GM23338 (cell line): ENCODE measurements at regions not wholly inside any gene's neighbourhood (a gene's known extent, or its start where the extent isn't known, plus 50 kb on each side); places are given as distances from the start of the nearest gene placed in this dataset.

Experiments
- ATAC-seq: fragments of 200-7000 bp; cut with Tn5 transposase; 3 replicates; pipeline ENCODE4 v1.9.1; 2020
- DNase-seq: peaks from one replicate; pipeline ENCODE4 v3.0.0-alpha.2; 2015; ENCODE audit warnings: low spot score
- H2AFZ ChIP-seq: fragments of 200-600 bp; sonication (generic); 2 replicates; pipeline ENCODE4 v1.8.0; 2016; ENCODE audit warnings: antibody characterized with exemption, mild to moderate bottlenecking, moderate library complexity
- H3F3A ChIP-seq: fragments of 200-600 bp; sonication (generic); replicated peaks from 2 replicates; pipeline ENCODE4 v1.8.0; 2017; ENCODE audit warnings: antibody characterized with exemption, mixed run types, low read depth
- H3K27ac ChIP-seq: fragments of 200-600 bp; sonication (generic); 2 replicates; pipeline ENCODE4 v1.6.1; 2016; ENCODE audit warnings: low read depth
- H3K27me3 ChIP-seq: fragments of 200-600 bp; sonication (generic); 2 replicates; pipeline ENCODE4 v1.8.0; 2016; ENCODE audit warnings: mild to moderate bottlenecking, mixed run types, moderate library complexity; ENCODE audit not compliant: insufficient read depth
- H3K36me3 ChIP-seq: fragments of 200-600 bp; sonication (generic); 2 replicates; pipeline ENCODE4 v1.8.0; 2016; ENCODE audit warnings: mild to moderate bottlenecking; ENCODE audit not compliant: insufficient read depth
- H3K4me1 ChIP-seq: fragments of 200-600 bp; sonication (generic); 2 replicates; pipeline ENCODE4 v1.8.0; 2016; ENCODE audit warnings: mild to moderate bottlenecking, moderate library complexity; ENCODE audit not compliant: insufficient read depth
- H3K4me2 ChIP-seq: fragments of 200-600 bp; sonication (generic); 2 replicates; pipeline ENCODE4 v1.7.1; 2017; ENCODE audit warnings: mixed run types
- H3K4me3 ChIP-seq: fragments of 200-600 bp; sonication (generic); 2 replicates; pipeline ENCODE4 v1.6.1; 2016; ENCODE audit warnings: mixed run types
- H3K79me2 ChIP-seq: fragments of 200-600 bp; sonication (generic); replicated peaks from 2 replicates; pipeline ENCODE4 v1.8.0; 2017; ENCODE audit warnings: mild to moderate bottlenecking; ENCODE audit not compliant: insufficient read depth
- H3K9me2 ChIP-seq: fragments of 200-600 bp; sonication (generic); 2 replicates; pipeline ENCODE4 v1.8.0; 2017; ENCODE audit not compliant: insufficient read depth
- H4K20me1 ChIP-seq: fragments of 200-600 bp; sonication (generic); replicated peaks from 2 replicates; pipeline ENCODE4 v1.8.0; 2017; ENCODE audit warnings: mild to moderate bottlenecking; ENCODE audit not compliant: insufficient read depth
- H3K27ac Mint-ChIP-seq: 2 replicates; pipeline ENCODE4 v1.8.0; 2020; ENCODE audit warnings: inconsistent platforms, mild to moderate bottlenecking, moderate library complexity, mixed read lengths
- H3K27me3 Mint-ChIP-seq: 3 replicates; pipeline ENCODE4 v1.8.0; 2022; ENCODE audit warnings: low read depth, mild to moderate bottlenecking, moderate library complexity, mixed read lengths, inconsistent platforms; ENCODE audit not compliant: insufficient read depth, poor library complexity
- H3K36me3 Mint-ChIP-seq: 3 replicates; pipeline ENCODE4 v1.8.0; 2021; ENCODE audit warnings: low read depth, mild to moderate bottlenecking, inconsistent platforms, moderate library complexity, mixed read lengths
- H3K4me1 Mint-ChIP-seq: 3 replicates; pipeline ENCODE4 v1.8.0; 2020; ENCODE audit warnings: mild to moderate bottlenecking, inconsistent platforms, mixed read lengths
- H3K4me3 Mint-ChIP-seq: 3 replicates; pipeline ENCODE4 v1.8.0; 2021; ENCODE audit warnings: moderate library complexity, mild to moderate bottlenecking, inconsistent platforms, mixed read lengths
- H3K9me3 Mint-ChIP-seq: 3 replicates; pipeline ENCODE4 v1.8.0; 2020; ENCODE audit warnings: moderate library complexity, mild to moderate bottlenecking, inconsistent platforms, mixed read lengths
- CREB1 ChIP-seq: fragments of 250-450 bp; sonication (Bioruptor Pico); IDR thresholded peaks from 2 replicates; pipeline ENCODE4 v1.5.0; 2020; ENCODE audit warnings: low read depth, mild to moderate bottlenecking, moderate library complexity
- EZH2 ChIP-seq: fragments of 200-600 bp; sonication (generic); IDR thresholded peaks from one replicate; pipeline ENCODE4 v1.8.0; 2017; ENCODE audit warnings: antibody characterized with exemption, mild to moderate bottlenecking, low read depth; ENCODE audit not compliant: unreplicated experiment
- JUNB ChIP-seq: IDR thresholded peaks from one replicate; pipeline ENCODE4 v1.6.1; 2016; ENCODE audit warnings: antibody characterized with exemption; ENCODE audit not compliant: unreplicated experiment
- NANOG ChIP-seq: IDR thresholded peaks from 2 replicates; pipeline ENCODE4 v1.6.1; 2016; ENCODE audit warnings: antibody characterized with exemption, borderline replicate concordance
- POLR2AphosphoS5 ChIP-seq: IDR thresholded peaks from 2 replicates; pipeline ENCODE4 v1.6.1; 2016; ENCODE audit warnings: antibody characterized with exemption, low read depth
- STAT1 ChIP-seq: IDR thresholded peaks from one replicate; pipeline ENCODE4 v1.6.1; 2016; ENCODE audit warnings: antibody characterized with exemption; ENCODE audit not compliant: unreplicated experiment
- ZNF114 ChIP-seq: fragments of 250-450 bp; sonication (Bioruptor Pico); IDR thresholded peaks from 2 replicates; pipeline ENCODE4 v1.5.0; 2020; ENCODE audit warnings: mild to moderate bottlenecking, moderate library complexity
- TF ChIP-seq, protein P1 (sequence below): fragments of 250-450 bp; sonication (Bioruptor Pico); IDR thresholded peaks from 2 replicates; pipeline ENCODE4 v1.5.0; 2020; ENCODE audit warnings: mild to moderate bottlenecking, moderate library complexity
- TF ChIP-seq, protein P2 (sequence below): IDR thresholded peaks from one replicate; pipeline ENCODE4 v1.6.1; 2018; ENCODE audit warnings: antibody characterized with exemption; ENCODE audit not compliant: unreplicated experiment
- TF ChIP-seq, protein P3 (sequence below): IDR thresholded peaks from 2 replicates; pipeline ENCODE4 v1.6.1; 2016; ENCODE audit warnings: antibody characterized with exemption

DNA sequence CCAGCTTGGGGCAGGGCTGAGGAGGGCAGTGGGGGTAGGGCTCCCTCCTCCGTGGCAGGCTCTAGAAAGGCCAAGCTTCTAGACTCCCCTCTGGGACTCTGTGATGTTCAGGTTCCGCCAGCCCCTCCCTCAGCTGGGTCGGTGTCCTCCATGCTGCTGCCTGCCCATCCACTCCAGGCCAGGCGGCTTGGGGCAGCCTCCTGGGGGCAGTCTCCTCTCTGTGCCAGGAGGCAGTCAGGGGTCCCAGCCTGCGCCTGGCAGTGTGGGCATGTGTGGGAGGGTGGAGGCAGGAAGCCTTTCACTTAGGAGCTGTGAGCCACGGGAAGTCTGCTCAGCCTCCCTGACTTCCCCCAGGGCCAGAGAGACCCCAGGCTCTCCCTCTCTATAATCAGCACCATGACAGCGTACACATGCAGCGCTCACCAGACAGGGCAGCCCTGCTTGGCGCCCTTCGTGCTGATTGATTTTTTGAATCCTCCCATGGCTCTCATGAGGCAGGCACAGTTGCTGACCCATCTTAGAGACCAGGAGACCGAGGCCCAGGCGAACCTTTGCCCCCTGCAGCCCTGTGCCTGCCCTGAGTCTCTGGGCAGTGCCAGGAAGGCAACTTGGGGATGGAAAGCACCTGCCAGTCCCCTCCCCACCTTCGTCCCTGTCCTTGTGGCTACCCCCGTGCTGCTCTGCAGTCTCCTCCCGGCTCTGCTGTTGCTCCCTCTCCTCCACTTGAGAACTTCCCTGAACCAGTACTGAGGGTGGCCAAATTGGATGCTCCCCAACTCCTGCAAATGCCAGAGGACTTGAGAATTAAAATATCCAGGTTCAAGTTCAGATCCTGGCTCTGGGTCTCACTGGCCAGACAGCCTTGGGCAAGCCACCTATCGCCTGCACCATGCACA, 234.7 kb upstream of the GSE1 start:
- H3K4me3 Mint-ChIP-seq: no peak overlapping the region; the same call in 2 of the 3 replicates
- no peak overlapping the region for H3K4me2 ChIP-seq

More for the DNA sequence above, 234.7 kb upstream of the GSE1 start:
- H3K27ac ChIP-seq: no peak overlapping the region
- H2AFZ ChIP-seq: no peak overlapping the region
- no peaks in the 10 kb centered on the region for H3K4me1 ChIP-seq
- H3K4me3 ChIP-seq: no peak overlapping the region
- Mint-ChIP-seq H3K36me3 (no peaks in the 10 kb centered on the region), H3K9me3 (no peaks in the 10 kb centered on the region), H3K27ac (no peak overlapping the region), H3K27me3 (peaks cover 10% of the 10 kb centered on the region), H3K4me1 (peaks cover 17% of the 10 kb centered on the region)
- peaks cover 6% of the 10 kb centered on the region; the same call in 1 of the 2 replicates for H3F3A ChIP-seq
- ATAC-seq (peak; percentile 15; the same call in 1 of the 3 replicates), DNase-seq (no peak)
- TF ChIP-seq NANOG (no peak), EZH2 (no peak), CREB1 (no peak), STAT1 (no peak), ZNF114 (CRISPR knock-in tag) (no peak), JUNB (no peak), POLR2AphosphoS5 (no peak)
- TF ChIP-seq, protein P1, sequence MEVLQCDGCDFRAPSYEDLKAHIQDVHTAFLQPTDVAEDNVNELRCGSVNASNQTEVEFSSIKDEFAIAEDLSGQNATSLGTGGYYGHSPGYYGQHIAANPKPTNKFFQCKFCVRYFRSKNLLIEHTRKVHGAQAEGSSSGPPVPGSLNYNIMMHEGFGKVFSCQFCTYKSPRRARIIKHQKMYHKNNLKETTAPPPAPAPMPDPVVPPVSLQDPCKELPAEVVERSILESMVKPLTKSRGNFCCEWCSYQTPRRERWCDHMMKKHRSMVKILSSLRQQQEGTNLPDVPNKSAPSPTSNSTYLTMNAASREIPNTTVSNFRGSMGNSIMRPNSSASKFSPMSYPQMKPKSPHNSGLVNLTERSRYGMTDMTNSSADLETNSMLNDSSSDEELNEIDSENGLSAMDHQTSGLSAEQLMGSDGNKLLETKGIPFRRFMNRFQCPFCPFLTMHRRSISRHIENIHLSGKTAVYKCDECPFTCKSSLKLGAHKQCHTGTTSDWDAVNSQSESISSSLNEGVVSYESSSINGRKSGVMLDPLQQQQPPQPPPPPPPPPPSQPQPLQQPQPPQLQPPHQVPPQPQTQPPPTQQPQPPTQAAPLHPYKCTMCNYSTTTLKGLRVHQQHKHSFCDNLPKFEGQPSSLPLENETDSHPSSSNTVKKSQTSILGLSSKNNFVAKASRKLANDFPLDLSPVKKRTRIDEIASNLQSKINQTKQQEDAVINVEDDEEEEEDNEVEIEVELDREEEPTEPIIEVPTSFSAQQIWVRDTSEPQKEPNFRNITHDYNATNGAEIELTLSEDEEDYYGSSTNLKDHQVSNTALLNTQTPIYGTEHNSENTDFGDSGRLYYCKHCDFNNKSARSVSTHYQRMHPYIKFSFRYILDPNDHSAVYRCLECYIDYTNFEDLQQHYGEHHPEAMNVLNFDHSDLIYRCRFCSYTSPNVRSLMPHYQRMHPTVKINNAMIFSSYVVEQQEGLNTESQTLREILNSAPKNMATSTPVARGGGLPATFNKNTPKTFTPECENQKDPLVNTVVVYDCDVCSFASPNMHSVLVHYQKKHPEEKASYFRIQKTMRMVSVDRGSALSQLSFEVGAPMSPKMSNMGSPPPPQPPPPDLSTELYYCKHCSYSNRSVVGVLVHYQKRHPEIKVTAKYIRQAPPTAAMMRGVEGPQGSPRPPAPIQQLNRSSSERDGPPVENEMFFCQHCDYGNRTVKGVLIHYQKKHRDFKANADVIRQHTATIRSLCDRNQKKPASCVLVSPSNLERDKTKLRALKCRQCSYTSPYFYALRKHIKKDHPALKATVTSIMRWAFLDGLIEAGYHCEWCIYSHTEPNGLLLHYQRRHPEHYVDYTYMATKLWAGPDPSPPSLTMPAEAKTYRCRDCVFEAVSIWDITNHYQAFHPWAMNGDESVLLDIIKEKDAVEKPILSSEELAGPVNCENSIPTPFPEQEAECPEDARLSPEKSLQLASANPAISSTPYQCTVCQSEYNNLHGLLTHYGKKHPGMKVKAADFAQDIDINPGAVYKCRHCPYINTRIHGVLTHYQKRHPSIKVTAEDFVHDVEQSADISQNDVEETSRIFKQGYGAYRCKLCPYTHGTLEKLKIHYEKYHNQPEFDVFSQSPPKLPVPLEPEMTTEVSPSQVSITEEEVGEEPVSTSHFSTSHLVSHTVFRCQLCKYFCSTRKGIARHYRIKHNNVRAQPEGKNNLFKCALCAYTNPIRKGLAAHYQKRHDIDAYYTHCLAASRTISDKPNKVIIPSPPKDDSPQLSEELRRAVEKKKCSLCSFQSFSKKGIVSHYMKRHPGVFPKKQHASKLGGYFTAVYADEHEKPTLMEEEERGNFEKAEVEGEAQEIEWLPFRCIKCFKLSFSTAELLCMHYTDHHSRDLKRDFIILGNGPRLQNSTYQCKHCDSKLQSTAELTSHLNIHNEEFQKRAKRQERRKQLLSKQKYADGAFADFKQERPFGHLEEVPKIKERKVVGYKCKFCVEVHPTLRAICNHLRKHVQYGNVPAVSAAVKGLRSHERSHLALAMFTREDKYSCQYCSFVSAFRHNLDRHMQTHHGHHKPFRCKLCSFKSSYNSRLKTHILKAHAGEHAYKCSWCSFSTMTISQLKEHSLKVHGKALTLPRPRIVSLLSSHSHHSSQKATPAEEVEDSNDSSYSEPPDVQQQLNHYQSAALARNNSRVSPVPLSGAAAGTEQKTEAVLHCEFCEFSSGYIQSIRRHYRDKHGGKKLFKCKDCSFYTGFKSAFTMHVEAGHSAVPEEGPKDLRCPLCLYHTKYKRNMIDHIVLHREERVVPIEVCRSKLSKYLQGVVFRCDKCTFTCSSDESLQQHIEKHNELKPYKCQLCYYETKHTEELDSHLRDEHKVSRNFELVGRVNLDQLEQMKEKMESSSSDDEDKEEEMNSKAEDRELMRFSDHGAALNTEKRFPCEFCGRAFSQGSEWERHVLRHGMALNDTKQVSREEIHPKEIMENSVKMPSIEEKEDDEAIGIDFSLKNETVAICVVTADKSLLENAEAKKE (CRISPR knock-in tag): no peak
- TF ChIP-seq, protein P2, sequence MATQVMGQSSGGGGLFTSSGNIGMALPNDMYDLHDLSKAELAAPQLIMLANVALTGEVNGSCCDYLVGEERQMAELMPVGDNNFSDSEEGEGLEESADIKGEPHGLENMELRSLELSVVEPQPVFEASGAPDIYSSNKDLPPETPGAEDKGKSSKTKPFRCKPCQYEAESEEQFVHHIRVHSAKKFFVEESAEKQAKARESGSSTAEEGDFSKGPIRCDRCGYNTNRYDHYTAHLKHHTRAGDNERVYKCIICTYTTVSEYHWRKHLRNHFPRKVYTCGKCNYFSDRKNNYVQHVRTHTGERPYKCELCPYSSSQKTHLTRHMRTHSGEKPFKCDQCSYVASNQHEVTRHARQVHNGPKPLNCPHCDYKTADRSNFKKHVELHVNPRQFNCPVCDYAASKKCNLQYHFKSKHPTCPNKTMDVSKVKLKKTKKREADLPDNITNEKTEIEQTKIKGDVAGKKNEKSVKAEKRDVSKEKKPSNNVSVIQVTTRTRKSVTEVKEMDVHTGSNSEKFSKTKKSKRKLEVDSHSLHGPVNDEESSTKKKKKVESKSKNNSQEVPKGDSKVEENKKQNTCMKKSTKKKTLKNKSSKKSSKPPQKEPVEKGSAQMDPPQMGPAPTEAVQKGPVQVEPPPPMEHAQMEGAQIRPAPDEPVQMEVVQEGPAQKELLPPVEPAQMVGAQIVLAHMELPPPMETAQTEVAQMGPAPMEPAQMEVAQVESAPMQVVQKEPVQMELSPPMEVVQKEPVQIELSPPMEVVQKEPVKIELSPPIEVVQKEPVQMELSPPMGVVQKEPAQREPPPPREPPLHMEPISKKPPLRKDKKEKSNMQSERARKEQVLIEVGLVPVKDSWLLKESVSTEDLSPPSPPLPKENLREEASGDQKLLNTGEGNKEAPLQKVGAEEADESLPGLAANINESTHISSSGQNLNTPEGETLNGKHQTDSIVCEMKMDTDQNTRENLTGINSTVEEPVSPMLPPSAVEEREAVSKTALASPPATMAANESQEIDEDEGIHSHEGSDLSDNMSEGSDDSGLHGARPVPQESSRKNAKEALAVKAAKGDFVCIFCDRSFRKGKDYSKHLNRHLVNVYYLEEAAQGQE: no peak
- TF ChIP-seq, protein P3, sequence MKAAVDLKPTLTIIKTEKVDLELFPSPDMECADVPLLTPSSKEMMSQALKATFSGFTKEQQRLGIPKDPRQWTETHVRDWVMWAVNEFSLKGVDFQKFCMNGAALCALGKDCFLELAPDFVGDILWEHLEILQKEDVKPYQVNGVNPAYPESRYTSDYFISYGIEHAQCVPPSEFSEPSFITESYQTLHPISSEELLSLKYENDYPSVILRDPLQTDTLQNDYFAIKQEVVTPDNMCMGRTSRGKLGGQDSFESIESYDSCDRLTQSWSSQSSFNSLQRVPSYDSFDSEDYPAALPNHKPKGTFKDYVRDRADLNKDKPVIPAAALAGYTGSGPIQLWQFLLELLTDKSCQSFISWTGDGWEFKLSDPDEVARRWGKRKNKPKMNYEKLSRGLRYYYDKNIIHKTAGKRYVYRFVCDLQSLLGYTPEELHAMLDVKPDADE: no peak
- no peaks in the 10 kb centered on the region for H3K9me2 ChIP-seq
- H3K79me2 ChIP-seq: no peaks in the 10 kb centered on the region
- no peaks in the 10 kb centered on the region for H3K36me3 ChIP-seq
- H3K27me3 ChIP-seq: no peaks in the 10 kb centered on the region
- H4K20me1 ChIP-seq: no peaks in the 10 kb centered on the region
